CD14-positive monocyte (primary cell): ENCODE measurements at regions not wholly inside any gene's neighbourhood (a gene's known extent, or its start where the extent isn't known, plus 50 kb on each side); places are given as distances from the start of the nearest gene placed in this dataset.
"Not testable (repeated sequence)": the region's sequence is repeated elsewhere in the genome, so short reads cannot be mapped to it uniquely, and the experiment has no call there.

Source experiments
- DNase-seq, 3 donors: peaks; one replicate each; pipeline ENCODE4 v3.0.0-alpha.2; 2011 to 2022
- H2AFZ ChIP-seq: 2 replicates; pipeline ENCODE4 v1.6.0; 2012; ENCODE audit warnings: mild to moderate bottlenecking, low read depth, low read length, inconsistent platforms; ENCODE audit not compliant: insufficient read depth, poor library complexity, severe bottlenecking
- H3K27ac ChIP-seq, 2 donors: 1 replicate in 1 of 2; 2 replicates in 1 of 2; pipeline ENCODE4 v1.5.1; 2012 to 2013; ENCODE audit warnings: low read length in 2 of 2, control low read depth in 1 of 2, inconsistent platforms in 1 of 2, low read depth in 1 of 2, mild to moderate bottlenecking in 1 of 2
- H3K27me3 ChIP-seq, 2 donors: one replicate each; pipeline versions ENCODE4 v1.6.0 to v1.6.1; 2011 to 2013; ENCODE audit warnings: low read length in 2 of 2; ENCODE audit not compliant: control insufficient read depth in 2 of 2, insufficient read depth in 2 of 2
- H3K36me3 ChIP-seq, 2 donors: replicated peaks in 1 of 2; 1 replicate in 1 of 2; 2 replicates in 1 of 2; pipeline versions ENCODE4 v1.5.1 to v1.6.1; 2012 to 2013; ENCODE audit warnings: low read length in 2 of 2, control low read depth in 1 of 2, inconsistent platforms in 1 of 2, mild to moderate bottlenecking in 1 of 2; ENCODE audit not compliant: insufficient read depth in 2 of 2, control insufficient read depth in 1 of 2
- H3K4me1 ChIP-seq, 2 donors: 1 replicate in 1 of 2; 2 replicates in 1 of 2; pipeline versions ENCODE4 v1.5.1 to v1.6.1; 2012 to 2013; ENCODE audit warnings: low read length in 2 of 2, control low read depth in 1 of 2, inconsistent platforms in 1 of 2, mild to moderate bottlenecking in 1 of 2, moderate library complexity in 1 of 2; ENCODE audit not compliant: insufficient read depth in 2 of 2, control insufficient read depth in 1 of 2
- H3K4me2 ChIP-seq: replicated peaks from 2 replicates; pipeline ENCODE3; 2012; ENCODE audit warnings: low read length, moderate library complexity, mild to moderate bottlenecking; ENCODE audit not compliant: poor library complexity, severe bottlenecking; ENCODE audit errors: extremely low read depth
- H3K4me3 ChIP-seq, 3 experiments: fragments of 200-600 bp in 1 of 3; sonication (generic) in 1 of 3; replicated peaks in 1 of 3; 1 replicate in 2 of 3; 2 replicates in 1 of 3; pipeline ENCODE4 v1.5.1; 2011 to 2013; ENCODE audit warnings: low read length in 3 of 3, mild to moderate bottlenecking in 3 of 3, control low read depth in 2 of 3, low read depth in 2 of 3, inconsistent platforms in 1 of 3, moderate library complexity in 1 of 3
- H3K79me2 ChIP-seq: 2 replicates; pipeline ENCODE4 v1.6.0; 2012; ENCODE audit warnings: mild to moderate bottlenecking, control low read depth, inconsistent platforms, low read length, moderate library complexity; ENCODE audit not compliant: insufficient read depth
- H3K9ac ChIP-seq: 2 replicates; pipeline ENCODE4 v1.6.0; 2017; ENCODE audit warnings: low read length, mild to moderate bottlenecking; ENCODE audit not compliant: insufficient read depth, poor library complexity, severe bottlenecking
- H3K9me3 ChIP-seq, 2 donors: replicated peaks in 1 of 2; 1 replicate in 1 of 2; 2 replicates in 1 of 2; pipeline versions ENCODE4 v1.5.1 to v1.6.1; 2012 to 2013; ENCODE audit warnings: low read length in 2 of 2, control low read depth in 1 of 2; ENCODE audit not compliant: control insufficient read depth in 1 of 2, insufficient read depth in 1 of 2
- H4K20me1 ChIP-seq: 2 replicates; pipeline ENCODE4 v1.6.0; 2012; ENCODE audit warnings: mild to moderate bottlenecking, low read length, control low read depth, moderate library complexity; ENCODE audit not compliant: insufficient read depth
- H3K27ac Mint-ChIP-seq, 7 donors: one replicate each; pipeline ENCODE4 v1.8.0; 2020; ENCODE audit warnings: mild to moderate bottlenecking in 7 of 7, mixed read lengths in 7 of 7, moderate library complexity in 6 of 7, inconsistent platforms in 2 of 7
- H3K27me3 Mint-ChIP-seq, 3 donors: one replicate each; pipeline ENCODE4 v1.8.0; 2021 to 2022; ENCODE audit warnings: low read depth in 3 of 3, mild to moderate bottlenecking in 3 of 3, mixed read lengths in 3 of 3, moderate library complexity in 3 of 3, inconsistent platforms in 1 of 3
- H3K36me3 Mint-ChIP-seq, 2 donors: one replicate each; pipeline ENCODE4 v1.8.0; 2020; ENCODE audit warnings: mixed read lengths in 2 of 2, inconsistent platforms in 1 of 2, mild to moderate bottlenecking in 1 of 2
- H3K4me1 Mint-ChIP-seq: one replicate; pipeline ENCODE4 v1.8.0; 2020; ENCODE audit warnings: mild to moderate bottlenecking, mixed read lengths
- H3K4me3 Mint-ChIP-seq, 2 donors: one replicate each; pipeline ENCODE4 v1.8.0; 2020; ENCODE audit warnings: mild to moderate bottlenecking in 2 of 2, mixed read lengths in 2 of 2, moderate library complexity in 1 of 2
- H3K9me3 Mint-ChIP-seq, 7 donors: one replicate each; pipeline ENCODE4 v1.8.0; 2020 to 2022; ENCODE audit warnings: mixed read lengths in 7 of 7, mild to moderate bottlenecking in 6 of 7, moderate library complexity in 6 of 7, inconsistent platforms in 2 of 7
- WGBS: methylation state at CpG from one replicate; pipeline ENCODE4 v1.1.5; 2013; ENCODE audit warnings: missing lambda C conversion rate; ENCODE audit not compliant: insufficient coverage; 5-methylcytosine and 5-hydroxymethylcytosine counted together
- intact Hi-C, 2 donors: fragments of 100-400 bp; cut with micrococcal nuclease; formaldehyde crosslinking; loops; one replicate each; pipeline versions ENCODE4 v1.15.0 to v1.15.1; 2023
- TF ChIP-seq, protein P1 (sequence below): fragments of 200-600 bp; IDR thresholded peaks from one replicate; pipeline ENCODE4 v1.8.0; 2022; ENCODE audit warnings: antibody characterized with exemption, mild to moderate bottlenecking

GRCh38 chr3:139140553-139140952 is 95.9 kb upstream of the PRR23C start:
- TF ChIP-seq, protein P1, sequence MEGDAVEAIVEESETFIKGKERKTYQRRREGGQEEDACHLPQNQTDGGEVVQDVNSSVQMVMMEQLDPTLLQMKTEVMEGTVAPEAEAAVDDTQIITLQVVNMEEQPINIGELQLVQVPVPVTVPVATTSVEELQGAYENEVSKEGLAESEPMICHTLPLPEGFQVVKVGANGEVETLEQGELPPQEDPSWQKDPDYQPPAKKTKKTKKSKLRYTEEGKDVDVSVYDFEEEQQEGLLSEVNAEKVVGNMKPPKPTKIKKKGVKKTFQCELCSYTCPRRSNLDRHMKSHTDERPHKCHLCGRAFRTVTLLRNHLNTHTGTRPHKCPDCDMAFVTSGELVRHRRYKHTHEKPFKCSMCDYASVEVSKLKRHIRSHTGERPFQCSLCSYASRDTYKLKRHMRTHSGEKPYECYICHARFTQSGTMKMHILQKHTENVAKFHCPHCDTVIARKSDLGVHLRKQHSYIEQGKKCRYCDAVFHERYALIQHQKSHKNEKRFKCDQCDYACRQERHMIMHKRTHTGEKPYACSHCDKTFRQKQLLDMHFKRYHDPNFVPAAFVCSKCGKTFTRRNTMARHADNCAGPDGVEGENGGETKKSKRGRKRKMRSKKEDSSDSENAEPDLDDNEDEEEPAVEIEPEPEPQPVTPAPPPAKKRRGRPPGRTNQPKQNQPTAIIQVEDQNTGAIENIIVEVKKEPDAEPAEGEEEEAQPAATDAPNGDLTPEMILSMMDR: no peak
- no peaks in the 10 kb centered on the region for H4K20me1 ChIP-seq
- H3K4me1 Mint-ChIP-seq: no peaks in the 10 kb centered on the region
- intact Hi-C loops: no loop called here
- H3K27ac ChIP-seq: no peak overlapping the region
- no peaks in the 10 kb centered on the region for H3K36me3 ChIP-seq
- no peaks in the 10 kb centered on the region for H3K36me3 Mint-ChIP-seq
- no peak overlapping the region for H2AFZ ChIP-seq
- peaks cover 0 to 2% (median 2%) of the 10 kb centered on the region in 3 donors for H3K27me3 Mint-ChIP-seq
- no peaks in the 10 kb centered on the region for H3K9me3 ChIP-seq
- H3K4me3 Mint-ChIP-seq: no peak overlapping the region
- no peak overlapping the region for H3K9ac ChIP-seq
- H3K79me2 ChIP-seq: no peaks in the 10 kb centered on the region
- peaks cover 0 to 3% (median 1%) of the 10 kb centered on the region in 7 donors for H3K9me3 Mint-ChIP-seq
- H3K27ac Mint-ChIP-seq: no peak overlapping the region
- H3K4me3 ChIP-seq: no peak overlapping the region
- DNase-seq: no peak
- H3K27me3 ChIP-seq: no peaks in the 10 kb centered on the region
- no peak overlapping the region for H3K4me2 ChIP-seq
- no peaks in the 10 kb centered on the region for H3K4me1 ChIP-seq

- H3K27ac ChIP-seq, intact Hi-C loops, H3K4me2 ChIP-seq, H3K4me3 Mint-ChIP-seq, H3K9me3 ChIP-seq, H3K36me3 Mint-ChIP-seq, H3K27me3 Mint-ChIP-seq, H3K27ac Mint-ChIP-seq, H2AFZ ChIP-seq, H3K4me3 ChIP-seq, H3K4me1 ChIP-seq, H3K79me2 ChIP-seq, H3K4me1 Mint-ChIP-seq, H4K20me1 ChIP-seq, H3K36me3 ChIP-seq, H3K9ac ChIP-seq, DNase-seq, H3K27me3 ChIP-seq: not testable (repeated sequence)
- WGBS: no CpG with 5 or more reads among the region's 4 CpGs
- peaks cover 0 to 14% (median 2%) of the 10 kb centered on the region in 7 donors for H3K9me3 Mint-ChIP-seq
Observed at GRCh38 chr3:139145980-139146379, 101.3 kb upstream of the PRR23C start.
